DMS53 (cell line): ENCODE measurements at regions not wholly inside any gene's neighbourhood (a gene's known extent, or its start where the extent isn't known, plus 50 kb on each side); places are given as distances from the start of the nearest gene placed in this dataset.
"Not testable (repeated sequence)": the region's sequence is repeated elsewhere in the genome, so short reads cannot be mapped to it uniquely, and the experiment has no call there.

Experiments
- DNase-seq: peaks from one replicate; lab custom pipeline; 2025; lab: John Stamatoyannopoulos, UW

DNA sequence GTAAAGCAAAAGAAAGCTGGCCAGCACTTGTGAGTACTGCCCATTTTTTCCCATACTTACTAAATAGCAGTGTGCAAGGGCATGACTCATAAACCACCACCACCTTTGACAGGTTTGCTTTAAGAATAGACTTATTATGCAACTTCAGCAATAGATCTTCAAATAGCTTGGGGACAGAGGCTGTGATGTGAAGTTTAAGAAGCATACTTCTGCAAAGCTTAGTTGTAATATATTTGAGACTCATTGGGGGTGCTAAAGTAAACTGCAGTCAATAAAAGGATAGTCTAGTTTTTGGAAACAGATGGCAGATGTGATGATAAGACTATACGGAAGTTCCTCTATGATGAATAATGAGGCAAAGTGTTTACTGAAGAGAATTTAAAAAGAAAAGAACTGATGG is 210.0 kb downstream of the PLA2G4A start:
- DNase-seq = peak; percentile 57

DNA sequence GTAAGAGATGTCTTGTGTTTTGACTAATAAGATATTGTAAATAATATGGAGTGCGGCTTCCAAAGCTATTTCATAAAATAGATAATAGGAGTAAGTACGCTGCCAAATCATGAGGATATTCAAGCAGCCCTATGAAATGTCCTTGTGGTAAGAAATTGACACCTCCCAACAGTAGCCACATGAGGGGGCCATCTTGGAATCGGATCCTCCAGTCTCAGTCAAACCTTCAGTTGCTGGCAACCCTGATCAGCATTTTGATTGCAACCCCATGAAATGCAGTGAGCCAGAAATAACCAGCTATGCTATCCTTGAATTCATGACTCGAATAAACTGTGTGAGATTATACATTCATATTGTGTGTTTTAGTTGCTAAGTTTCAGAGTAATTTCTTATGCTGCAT is 212.4 kb downstream of the PLA2G4A start:
- DNase-seq = no peak

DNA sequence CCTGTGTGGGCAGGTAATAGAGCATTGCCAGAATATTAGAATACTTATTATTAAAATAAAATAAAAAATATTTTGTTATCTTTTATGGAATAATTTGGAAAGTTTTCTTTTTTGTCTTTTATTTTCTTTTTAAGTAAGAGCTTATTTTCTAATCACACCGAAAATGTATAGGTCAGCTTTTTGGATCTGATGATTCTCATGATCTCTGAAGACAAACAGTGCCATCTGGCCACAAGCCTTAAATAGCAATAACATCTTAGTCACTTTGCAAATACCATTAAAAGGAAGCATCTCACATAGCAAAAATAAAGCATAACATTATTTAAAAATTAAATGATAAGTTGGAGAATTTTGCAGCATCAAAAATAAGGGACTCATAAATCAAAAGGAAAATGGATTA is 213.8 kb downstream of the PLA2G4A start:
- DNase-seq = peak; percentile 62

DNA sequence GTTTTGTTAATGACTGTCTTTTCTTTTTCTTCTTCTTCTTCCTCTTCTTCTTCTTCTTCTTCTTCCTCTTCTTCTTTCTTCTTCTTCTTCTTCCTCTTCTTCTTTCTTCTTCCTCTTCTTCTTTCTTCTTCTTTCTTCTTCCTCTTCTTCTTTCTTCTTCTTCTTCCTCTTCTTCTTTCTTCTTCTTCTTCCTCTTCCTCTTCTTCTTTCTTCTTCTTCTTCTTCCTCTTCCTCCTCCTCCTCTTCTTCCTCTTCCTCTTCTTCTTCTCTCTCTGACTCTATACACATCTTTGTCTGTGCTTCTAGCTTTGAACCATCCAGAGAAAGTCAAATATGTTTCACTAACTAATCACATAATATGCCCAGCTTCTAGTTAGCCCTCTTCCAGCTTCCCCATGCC is 214.7 kb downstream of the PLA2G4A start:
- DNase-seq = not testable (repeated sequence)

DNA sequence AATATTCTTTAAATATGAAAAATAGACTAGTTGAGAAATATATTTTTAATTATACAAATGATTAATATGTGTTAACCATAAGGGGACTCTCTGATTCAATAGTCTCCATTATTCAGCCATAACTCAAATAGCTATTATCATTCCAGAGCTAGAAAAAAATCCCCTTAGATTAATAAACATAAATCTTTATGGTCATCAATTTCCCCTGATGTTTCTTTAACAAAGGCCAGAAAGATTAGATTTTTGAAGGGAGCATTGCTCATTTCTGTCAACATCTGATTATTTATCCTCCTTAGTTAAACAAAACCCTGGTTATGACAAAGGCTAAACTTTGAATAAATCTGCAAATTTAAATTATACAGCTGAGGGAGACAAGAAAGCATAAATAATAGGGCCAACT is 215.7 kb downstream of the PLA2G4A start:
- DNase-seq = no peak

DNA sequence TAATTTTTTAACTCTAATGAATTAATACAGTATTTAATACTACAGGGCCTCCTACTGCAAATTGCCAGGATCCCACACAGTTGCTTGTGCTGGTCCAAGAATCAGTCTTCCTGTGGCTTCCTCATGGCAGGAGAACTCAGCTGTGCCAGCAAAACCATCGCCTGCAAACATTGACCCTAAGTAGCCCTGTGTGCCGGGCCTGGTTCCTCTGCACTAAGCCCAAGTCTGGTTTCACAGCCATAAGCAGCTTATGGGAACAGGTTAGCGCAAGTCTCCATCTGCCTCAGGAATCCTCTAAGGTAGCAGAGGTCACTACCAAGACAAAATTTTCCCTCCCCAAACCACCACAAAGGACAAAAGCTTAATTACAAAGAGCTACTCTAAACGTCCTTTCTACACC is 216.6 kb downstream of the PLA2G4A start:
- no peak for DNase-seq

DNA sequence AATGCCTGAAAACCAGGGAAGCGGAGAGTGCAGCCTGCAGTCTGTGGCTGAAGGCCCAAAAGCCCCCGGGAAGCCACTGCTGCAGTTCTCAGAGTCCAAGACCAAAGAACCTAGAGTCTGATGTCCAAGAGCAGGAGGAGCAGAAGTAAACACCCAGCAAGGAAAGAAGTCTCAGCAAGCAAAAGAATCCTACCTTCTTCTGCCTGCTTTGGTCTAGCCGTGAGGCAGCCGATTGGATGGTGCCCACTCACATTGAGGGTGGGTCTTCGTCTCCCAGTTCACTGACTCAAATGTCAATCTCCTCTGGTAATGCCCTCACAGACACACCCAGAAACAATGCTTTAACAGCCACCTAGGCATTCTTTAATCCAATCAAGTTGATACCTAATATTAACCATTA is 217.5 kb downstream of the PLA2G4A start:
- no peak for DNase-seq

DNA sequence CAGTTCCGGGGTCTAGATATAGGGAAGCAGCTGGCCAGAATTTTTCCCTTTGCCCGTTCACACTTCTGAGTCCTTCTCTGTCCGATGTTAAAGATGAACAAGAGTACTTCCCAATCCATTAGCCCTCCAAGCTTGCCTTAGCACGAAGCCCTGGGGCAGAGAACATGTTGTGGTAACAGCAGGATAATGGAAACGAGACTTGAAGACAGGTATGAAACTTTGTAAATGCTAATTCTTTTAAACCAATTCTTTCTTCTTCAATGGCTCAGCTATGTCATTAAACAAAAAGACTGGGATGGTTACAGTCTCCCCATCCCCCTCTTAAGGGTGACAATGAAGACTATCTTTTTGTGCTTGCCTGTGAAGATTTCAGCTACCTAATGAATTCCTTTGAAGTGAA is 218.5 kb downstream of the PLA2G4A start:
- no peak for DNase-seq

DNA sequence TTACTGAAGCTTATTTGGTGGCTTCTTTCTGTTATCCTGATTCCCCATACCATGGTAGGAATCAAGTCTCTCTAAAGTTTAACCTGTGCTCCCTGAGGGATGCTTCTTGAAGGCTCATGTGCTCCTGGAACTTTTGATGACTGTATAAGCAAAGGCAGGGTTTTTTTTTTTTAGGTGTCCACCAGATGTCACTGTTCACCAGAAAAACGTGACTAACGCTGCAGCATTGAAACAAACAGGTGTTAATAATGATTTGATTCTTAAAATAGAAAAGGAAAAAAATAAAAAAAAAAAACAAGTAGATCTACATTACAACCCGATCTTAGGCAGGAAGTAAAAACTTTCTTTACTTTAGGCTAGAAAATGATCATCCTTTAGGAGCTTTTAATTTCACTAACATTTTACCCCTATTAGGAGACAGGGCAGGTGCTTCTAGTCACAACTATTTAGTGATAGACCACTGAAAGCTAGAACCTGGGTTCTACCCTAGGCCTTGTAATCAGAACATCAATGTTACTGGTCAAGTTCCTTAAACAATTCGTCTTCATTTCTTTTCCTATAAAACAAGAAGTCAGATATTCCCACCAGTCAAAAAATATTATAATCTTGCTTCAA is 223.0 kb downstream of the PLA2G4A start:
- peak; percentile 68 for DNase-seq

DNA sequence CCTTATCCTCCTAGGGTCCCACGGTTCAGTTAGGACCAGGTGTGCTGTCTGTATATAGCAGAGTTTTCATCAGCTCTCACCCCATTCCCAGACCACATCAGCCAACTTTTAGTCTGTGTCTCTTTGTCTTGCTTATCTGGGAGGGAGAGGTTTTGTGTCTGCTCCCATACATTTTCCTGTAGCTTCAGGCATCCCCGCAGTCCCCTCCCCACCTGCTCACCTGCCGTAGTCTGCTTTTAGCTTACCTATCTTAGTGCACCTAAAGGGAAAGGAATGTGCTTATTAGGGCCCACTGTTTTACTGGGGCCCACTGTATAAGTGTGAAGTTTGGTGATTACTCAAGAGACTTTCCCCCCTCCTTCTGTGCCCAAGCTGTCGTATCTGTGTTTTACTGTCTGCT is 225.1 kb downstream of the PLA2G4A start:
- no peak for DNase-seq

DNA sequence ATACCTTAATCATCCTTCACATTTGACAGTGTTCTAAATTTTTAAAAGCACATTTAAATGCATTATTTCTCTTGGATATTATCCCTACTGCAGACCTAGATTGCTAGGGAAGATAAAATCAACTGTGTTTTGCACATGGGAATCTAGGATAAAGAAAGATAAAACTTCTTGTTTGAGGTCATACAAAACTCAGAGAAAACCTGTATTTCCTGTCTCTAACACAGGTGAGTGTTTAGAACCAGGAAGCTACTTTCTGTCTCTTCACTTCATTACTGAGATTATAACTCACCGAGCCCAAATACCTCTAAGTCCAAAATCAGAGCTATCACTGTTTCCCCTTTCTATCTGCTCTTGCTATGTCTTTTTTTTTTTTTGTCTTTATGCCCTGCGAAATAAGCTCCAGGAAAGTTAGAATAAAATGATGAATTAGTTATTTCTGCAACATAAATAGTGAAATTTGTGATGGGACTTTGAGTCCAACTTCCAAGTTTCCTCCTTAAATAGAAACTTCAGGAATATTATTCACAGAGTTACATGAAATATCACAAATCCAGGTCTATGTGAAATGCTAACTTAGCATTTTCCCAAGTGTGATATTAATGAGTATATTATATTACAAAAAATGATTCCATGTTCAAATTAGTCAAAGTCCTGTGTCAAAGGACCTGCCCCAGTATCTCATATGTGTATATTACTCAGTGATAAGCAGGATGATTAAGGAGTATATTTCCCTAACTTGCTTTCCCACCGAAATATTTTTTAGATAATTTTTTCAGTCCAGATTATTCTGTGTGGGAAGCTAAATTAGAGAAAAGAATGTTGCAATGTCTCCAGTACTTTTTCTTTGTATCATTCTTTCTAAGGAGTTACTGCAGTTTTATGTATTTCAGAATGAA is 226.4 kb downstream of the PLA2G4A start:
- DNase-seq = peak; percentile 69

DNA sequence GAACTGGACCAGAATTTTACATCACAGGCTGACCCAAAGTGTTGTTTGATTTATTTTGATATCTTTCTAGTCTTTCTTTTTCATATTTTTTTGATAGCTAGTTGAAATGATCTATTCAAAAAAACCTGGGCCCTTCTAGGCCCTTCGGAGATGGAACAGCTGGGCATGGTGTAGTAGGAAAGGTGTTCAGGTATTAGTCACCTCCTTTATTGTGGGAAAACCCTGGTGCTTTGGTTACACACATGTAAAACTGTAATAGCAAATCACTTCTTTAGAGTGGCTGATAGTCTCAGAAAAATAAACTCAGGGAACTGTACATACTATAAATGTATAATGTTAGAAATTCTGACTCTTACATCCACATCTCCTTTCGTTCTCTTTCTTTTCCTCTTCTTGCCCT is 234.5 kb downstream of the PLA2G4A start:
- peak; percentile 6 for DNase-seq

DNA sequence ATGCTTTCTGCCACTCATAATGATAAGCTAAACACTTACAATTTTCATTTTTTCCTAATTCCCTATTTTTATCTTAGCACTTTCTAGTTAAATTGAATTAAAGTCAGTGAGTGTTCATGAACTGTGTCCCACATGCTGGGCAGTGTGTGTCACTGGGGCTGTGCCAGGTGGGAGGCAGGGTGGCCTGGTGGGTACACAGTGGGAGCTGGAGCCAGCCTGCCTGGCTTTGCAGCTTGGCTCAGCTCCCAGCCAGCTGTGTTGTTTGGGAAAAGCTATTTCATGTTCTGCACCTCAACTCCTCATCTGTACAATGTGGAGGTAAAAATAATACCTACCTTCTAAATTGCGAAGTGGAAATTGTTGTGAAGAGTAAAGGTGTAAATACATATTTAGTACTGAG is 238.4 kb downstream of the PLA2G4A start:
- no peak for DNase-seq

DNA sequence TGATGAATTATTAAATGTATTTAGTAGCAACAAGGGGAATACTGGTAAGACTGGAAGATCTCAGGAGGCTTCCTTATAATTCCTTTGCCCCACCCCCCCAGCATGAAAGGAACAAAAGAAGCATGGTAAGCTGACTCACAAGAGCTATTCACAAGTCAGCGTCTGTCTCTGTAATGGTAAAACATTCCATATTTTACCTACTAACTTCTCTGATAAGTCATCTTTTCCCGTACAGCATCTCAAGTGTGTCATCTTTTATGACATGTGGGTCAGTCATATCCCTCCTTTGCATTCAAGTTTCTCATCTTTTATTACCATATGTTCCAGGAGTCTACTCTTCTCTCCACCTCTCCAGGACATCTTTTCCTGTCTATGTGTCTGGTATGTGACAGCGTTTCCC is 241.3 kb downstream of the PLA2G4A start:
- DNase-seq = no peak

DNA sequence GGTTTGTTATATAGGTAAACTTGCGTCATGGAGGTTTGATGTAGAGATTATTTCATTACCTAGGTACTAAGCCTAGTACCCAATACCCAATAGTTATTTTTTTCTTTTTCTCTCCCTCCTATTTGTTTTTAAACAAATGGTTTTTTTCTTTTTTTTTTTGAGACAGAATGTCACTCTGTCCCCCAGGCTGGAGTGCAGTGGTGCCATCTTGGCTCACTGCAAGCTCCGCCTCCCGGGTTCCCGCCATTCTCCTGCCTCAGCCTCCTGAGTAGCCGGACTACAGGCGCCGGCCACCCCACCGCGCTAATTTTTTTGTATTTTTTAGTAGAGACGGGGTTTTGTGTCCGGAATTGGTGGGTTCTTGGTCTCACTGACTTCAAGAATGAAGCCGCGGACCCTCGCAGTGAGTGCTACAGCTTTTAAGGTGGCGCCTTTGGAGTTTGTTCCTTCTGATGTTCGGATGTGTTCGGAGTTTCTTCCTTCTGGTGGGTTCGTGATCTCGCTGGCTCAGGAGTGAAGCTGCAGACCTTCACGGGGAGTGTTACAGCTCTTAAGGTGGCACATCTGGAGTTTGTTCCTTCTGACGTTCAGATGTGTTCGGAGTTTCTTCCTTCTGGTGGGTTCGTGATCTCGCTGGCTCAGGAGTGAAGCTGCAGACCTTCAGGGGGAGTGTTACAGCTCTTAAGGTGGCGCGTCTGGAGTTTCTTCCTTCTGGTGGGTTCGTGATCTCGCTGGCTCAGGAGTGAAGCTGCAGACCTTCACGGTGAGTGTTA is 243.7 kb downstream of the PLA2G4A start:
- DNase-seq = not testable (repeated sequence)

DNA sequence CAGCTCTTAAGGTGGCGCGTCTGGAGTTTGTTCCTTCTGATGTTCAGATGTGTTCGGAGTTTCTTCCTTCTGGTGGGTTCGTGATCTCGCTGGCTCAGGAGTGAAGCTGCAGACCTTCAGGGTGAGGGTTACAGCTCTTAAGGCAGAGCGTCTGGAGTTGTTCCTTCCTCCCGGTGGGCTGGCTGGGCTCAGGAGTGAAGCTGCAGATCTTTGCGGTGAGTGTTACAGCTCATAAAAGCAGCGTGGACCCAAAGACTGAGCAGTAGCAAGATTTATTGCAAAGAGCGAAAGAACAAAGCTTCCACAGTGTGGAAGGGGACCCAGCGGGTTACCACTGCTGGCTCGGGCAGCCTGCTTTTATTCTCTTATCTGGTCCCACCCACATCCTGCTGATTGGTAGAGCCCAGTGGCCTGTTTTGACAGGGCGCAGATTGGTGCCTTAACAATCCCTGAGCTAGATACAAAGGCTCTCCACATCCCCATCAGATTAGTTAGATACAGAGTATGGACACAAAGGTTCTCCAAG is 244.3 kb downstream of the PLA2G4A start:
- DNase-seq = not testable (repeated sequence)

DNA sequence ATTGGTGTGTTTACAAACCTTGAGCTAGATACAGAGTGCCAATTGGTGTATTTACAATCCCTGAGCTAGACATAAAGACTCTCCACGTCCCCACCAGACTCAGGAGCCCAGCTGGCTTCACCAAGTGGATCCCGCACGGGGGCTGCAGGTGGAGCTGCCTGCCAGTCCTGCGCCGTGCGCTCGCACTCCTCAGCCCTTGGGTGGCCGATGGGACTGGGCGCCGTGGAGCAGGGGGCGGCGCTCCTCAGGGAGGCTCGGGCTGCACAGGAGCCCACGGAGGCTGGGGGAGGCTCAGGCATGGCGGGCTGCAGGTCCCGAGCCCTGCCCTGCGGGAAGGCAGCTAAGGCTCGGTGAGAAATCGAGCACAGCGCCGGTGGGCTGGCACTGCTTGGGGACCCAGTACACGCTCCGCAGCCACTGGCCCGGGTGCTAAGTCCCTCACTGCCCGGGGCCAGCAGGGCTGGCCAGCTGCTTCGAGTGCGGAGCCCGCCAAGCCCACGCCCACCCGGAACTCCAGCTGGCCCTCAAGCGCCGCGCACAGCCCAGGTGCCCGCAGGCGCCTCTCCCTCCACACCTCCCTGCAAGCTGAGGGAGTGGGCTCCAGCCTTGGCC is 245.0 kb downstream of the PLA2G4A start:
- not testable (repeated sequence) for DNase-seq

DNA sequence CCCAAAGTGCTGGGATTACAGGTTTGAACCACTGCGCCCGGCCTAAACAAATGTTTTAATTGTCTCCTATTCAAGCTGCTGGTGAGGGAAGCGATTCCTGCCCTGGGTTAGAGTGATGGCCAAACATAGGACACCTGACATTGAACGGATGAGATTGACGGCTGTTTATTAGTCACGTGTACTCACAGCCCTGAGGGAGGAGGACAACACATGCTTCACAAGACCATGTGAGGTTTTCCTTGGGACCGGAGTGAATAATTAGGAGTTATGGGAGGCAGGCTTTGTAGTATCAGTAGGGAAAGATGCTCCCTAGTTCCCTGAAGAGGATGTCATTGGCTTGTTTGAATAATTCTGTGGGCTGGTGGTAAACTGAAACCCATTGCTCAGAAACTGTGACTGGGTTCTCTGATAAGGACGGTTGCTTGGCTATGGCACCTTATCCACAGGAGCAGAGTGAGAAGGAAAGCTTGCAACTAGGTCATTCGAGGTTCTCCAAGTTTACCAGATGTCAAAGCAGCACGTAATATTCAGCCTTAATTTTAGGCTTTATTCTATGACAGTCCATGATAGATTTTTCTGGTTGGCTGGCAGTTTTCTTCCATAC is 245.8 kb downstream of the PLA2G4A start:
- DNase-seq = no peak

DNA sequence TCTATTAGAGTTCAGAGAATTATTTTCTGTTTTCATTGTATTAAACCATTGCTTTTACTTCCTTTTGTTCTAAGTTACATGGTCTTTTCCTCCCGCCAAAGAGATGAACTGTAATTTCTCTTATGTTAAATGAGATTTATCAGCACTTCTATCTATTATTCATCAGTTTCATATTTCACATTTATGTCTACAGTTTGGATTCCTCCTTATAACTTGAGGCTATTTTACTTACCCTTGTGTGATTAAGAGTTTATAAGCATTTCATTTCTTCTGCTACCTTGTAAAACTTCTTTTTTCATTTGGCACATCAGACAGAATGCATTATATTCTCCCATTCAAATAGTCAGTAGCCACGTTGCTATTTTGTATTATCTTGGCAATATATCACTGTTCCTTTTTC is 248.2 kb downstream of the PLA2G4A start:
- no peak for DNase-seq

DNA sequence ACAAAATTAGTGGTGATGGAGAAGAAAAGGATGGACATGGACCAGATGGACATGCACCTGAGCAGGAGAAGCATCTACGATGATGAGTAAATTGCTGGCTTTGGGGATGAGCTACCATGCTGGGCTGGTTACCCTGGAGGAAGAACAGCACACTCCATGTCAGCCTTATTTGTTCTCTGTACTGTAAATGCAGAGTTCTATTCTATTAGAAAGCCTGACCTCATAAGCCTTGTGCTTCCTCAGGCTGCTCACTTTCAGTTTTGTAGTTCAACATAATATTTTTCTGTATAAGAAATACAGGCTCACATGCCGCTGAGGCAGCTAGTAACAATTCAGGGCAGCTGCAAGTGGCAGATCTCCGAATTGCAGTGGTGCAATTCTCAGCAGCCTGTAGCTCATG is 249.6 kb downstream of the PLA2G4A start:
- no peak for DNase-seq

DNA sequence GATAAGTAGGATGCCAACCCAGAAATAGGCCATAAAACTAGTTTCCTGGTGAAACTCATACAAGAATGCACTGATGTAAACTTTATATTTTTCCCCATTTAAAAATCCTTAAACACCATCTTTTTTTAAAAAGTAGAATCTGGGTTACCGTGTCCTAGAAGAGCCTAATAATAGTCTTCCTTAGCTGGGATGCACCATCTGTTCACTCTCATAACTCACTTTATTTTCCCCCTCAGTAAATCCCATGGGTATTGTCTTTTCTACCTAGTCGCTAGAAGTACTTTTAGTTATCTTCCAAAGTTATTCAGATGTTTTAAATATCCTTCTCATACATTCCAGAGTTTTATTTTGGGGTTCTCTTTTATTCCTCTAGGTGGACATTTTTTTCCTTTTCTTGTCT is 250.2 kb downstream of the PLA2G4A start:
- DNase-seq = no peak

DNA sequence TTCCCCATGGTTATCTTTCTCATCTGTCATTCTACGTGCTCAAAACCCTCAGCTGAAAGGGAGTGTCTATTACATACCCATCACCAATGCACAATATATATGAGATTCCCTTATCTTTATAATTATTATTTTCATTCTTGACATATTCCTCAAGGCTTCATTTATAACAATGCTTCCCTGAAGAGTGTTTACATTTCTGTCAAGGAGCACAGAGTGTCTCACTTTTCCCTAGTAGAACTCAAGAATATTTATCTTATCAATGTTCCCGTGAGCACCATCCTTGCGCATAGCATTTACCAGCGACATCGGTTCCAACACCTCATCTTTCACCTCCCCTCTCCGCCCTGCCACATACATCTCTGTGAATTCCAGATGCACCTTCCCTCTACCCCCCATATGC is 250.6 kb downstream of the PLA2G4A start:
- DNase-seq = no peak
